Brain microvascular endothelial cell (primary cell): ENCODE measurements at regions not wholly inside any gene's neighbourhood (a gene's known extent, or its start where the extent isn't known, plus 50 kb on each side); places are given as distances from the start of the nearest gene placed in this dataset.

Experiments used
- DNase-seq: peaks from one replicate; pipeline ENCODE4 v3.0.0-alpha.2; 2020
- H3K27ac ChIP-seq: fragments of 250-450 bp; sonication (Bioruptor Pico); 2 replicates; pipeline ENCODE4 v1.5.1; 2020; ENCODE audit warnings: mild to moderate bottlenecking, moderate library complexity
- H3K27me3 ChIP-seq: fragments of 250-450 bp; sonication (Bioruptor Pico); replicated peaks from 2 replicates; pipeline ENCODE4 v1.5.1; 2020; ENCODE audit warnings: mild to moderate bottlenecking
- H3K36me3 ChIP-seq: fragments of 250-450 bp; sonication (Bioruptor Pico); replicated peaks from 2 replicates; pipeline ENCODE4 v1.5.1; 2020; ENCODE audit warnings: mild to moderate bottlenecking
- H3K4me3 ChIP-seq: 2 replicates; pipeline ENCODE4 v1.5.1; 2011; ENCODE audit warnings: low read depth, mild to moderate bottlenecking, control low read depth, low read length, moderate library complexity
- in situ Hi-C: cut with HindIII; loops from 2 replicates; pipeline ENCODE4 v1.10.0; 2017; ENCODE audit warnings: low sequenced_read_pairs, low pct_ligation_motif_present
- TF ChIP-seq, protein P1 (sequence below): IDR thresholded peaks from 2 replicates; pipeline ENCODE4 v1.5.1; 2011; ENCODE audit warnings: low read depth, mild to moderate bottlenecking, moderate library complexity, low read length, control low read depth, inconsistent platforms; ENCODE audit errors: missing control alignments

- no peak for DNase-seq
- in situ Hi-C loops, result no loop called here
- TF ChIP-seq, protein P1, sequence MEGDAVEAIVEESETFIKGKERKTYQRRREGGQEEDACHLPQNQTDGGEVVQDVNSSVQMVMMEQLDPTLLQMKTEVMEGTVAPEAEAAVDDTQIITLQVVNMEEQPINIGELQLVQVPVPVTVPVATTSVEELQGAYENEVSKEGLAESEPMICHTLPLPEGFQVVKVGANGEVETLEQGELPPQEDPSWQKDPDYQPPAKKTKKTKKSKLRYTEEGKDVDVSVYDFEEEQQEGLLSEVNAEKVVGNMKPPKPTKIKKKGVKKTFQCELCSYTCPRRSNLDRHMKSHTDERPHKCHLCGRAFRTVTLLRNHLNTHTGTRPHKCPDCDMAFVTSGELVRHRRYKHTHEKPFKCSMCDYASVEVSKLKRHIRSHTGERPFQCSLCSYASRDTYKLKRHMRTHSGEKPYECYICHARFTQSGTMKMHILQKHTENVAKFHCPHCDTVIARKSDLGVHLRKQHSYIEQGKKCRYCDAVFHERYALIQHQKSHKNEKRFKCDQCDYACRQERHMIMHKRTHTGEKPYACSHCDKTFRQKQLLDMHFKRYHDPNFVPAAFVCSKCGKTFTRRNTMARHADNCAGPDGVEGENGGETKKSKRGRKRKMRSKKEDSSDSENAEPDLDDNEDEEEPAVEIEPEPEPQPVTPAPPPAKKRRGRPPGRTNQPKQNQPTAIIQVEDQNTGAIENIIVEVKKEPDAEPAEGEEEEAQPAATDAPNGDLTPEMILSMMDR, result no peak
- no peak overlapping the region for H3K4me3 ChIP-seq
- H3K27ac ChIP-seq, result no peak overlapping the region
- no peaks in the 10 kb centered on the region for H3K27me3 ChIP-seq
- no peaks in the 10 kb centered on the region for H3K36me3 ChIP-seq
These were observed 52.1 kb upstream of the DAB2 start for GRCh38 chr5:39476843-39477220.

DNA sequence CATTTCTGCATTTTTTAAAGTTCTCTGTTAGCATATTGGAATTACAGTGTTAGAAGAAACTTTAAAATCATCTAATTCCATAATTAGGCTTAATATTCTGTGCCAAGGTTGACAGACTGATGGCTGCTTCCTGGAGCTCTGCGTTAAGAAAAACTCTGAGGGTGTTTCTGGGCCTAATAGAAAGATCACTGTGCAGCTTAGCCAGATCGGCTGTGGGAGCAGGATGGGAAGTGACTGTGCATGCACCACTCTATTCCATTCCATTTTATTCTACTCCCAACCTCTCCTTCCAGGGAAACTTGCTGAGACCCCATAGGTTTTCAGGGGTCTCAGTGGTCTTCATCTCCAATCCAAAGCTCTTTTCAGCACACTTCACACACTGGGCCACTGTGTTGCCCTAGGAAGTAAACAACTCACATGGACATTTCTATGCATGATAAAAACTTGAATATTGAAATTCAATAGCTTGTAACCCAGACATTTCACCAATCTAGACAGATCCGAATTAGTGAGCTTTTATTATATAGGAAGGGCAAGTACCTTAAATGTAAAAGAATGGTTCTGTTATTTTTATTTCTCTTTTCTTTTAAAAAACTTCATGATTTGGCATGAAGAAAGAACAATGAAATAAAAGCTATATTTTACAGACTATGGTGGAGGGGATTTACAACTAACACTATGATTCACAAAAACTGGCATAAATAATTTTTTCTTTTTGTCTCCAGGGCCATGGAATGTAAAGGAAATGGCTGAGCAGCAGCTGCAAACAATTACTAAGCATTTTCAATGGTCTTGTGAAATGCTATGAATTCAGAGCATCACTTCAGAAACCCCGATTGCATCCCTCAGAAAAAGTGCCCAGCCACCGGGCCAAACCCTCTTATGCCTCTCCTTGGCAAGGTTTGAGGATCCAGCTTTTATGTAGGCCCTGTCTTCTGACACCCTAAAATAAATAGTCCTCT, 51.4 kb upstream of the DAB2 start:
- in situ Hi-C loops, result no loop called here
- Histone ChIP-seq H3K4me3 (no peak overlapping the region), H3K27ac (no peak overlapping the region), H3K36me3 (no peaks in the 10 kb centered on the region), H3K27me3 (no peaks in the 10 kb centered on the region)
- DNase-seq, result peak; percentile 53
- TF ChIP-seq, protein P1, result no peak

DNA sequence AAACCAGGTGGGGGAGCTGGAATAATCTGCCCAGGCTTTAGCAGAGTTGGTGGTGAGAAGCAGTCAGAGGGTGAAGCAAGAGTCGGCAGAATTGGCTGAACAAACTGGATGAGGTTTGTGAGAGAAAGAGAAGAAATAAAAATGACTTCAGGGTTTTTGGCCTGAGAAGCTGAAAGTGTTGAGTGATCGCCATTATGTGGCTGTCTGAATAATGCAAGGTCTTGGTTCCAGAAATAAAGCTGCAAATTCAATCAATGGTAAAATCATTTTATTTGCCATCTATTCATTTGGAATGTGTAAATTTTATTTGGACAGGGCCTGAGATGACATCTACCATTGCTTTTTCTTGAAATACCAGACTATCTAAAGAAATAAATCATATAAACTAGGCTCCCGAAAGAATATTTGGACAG, 50.4 kb upstream of the DAB2 start:
- H3K36me3 ChIP-seq, result no peaks in the 10 kb centered on the region
- in situ Hi-C loops, result no loop called here

More for the DNA sequence above, 50.4 kb upstream of the DAB2 start:
- TF ChIP-seq, protein P1, result no peak
- DNase-seq, result no peak
- H3K27me3 ChIP-seq, result no peaks in the 10 kb centered on the region
- H3K4me3 ChIP-seq, result no peak overlapping the region
- no peak overlapping the region for H3K27ac ChIP-seq
